ENCODE measurements at regions not wholly inside any gene's neighbourhood (a gene's known extent, or its start where the extent isn't known, plus 50 kb on each side); places are given as distances from the start of the nearest gene placed in this dataset.
"Not testable (repeated sequence)": the region's sequence is repeated elsewhere in the genome, so short reads cannot be mapped to it uniquely, and the experiment has no call there.

DNA sequence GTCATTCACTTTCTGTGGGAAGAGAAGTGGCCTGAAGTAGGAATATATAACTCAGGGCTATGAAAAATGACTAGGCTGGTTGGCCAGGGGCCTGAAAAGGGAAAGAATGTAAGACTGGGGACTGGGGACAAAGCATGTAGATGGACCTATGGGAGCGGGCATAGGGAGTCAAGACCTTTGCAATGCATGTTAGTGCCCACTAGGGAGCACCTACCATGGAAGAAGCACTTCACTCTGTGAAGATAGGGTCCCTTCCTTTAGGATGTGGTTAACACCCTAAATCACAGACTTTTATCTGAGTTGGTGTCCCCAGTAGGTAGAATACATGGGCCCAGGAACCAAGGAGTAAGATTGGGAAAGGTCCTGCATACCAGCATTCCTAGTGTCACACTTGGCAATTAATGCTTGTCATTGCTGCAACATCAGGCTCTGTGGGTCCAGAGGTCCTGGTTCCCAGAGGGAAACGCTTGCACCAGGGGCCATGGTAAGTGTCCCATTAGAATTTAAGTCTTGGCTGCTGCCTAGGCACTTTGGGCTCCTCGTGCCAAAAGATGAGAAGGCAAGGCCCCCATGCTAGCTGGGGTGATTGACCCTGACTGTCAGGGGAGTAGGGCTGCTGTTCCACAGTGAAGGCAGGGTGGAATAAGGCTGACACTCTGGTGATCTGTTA is 79.6 kb downstream of the CRYGS start:
- no peak overlapping the region for H3K4me3 Mint-ChIP-seq
- H3K36me3 Mint-ChIP-seq (ENCODE audit: insufficient read depth): no peaks in the 10 kb centered on the region
- H3K4me1 Mint-ChIP-seq (ENCODE audit: low read depth): no peaks in the 10 kb centered on the region
- ATAC-seq (no peak), DNase-seq (no peak)
- H3K27me3 Mint-ChIP-seq (ENCODE audit: low read depth): no peaks in the 10 kb centered on the region
- H3K9me3 Mint-ChIP-seq: no peaks in the 10 kb centered on the region

DNA sequence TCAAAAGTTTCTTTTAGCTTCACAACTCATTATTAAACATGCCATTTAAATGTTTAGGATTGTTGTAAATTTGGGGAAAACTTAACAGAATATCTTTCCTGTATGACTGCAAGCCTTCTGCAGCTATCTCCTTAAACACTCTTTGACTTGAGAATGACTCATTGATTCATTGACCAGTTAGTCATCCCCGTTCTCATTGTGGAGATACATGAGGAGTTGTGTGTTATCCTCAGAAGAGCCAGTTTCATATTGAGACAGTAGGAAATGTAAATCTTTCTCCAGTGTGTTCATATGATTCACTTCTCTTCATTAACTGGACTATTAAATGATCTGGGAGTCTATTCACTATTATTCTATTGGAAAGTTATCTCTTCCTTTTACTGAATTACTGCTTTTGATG is 83.0 kb downstream of the CRYGS start:
- Mint-ChIP-seq H3K9me3 (no peaks in the 10 kb centered on the region), H3K4me1 (ENCODE audit: low read depth) (no peaks in the 10 kb centered on the region), H3K4me3 (no peak overlapping the region), H3K27me3 (ENCODE audit: low read depth) (no peaks in the 10 kb centered on the region), H3K36me3 (ENCODE audit: insufficient read depth) (no peaks in the 10 kb centered on the region)
- ATAC-seq (peak; percentile 55 to 67), DNase-seq (no peak)

DNA sequence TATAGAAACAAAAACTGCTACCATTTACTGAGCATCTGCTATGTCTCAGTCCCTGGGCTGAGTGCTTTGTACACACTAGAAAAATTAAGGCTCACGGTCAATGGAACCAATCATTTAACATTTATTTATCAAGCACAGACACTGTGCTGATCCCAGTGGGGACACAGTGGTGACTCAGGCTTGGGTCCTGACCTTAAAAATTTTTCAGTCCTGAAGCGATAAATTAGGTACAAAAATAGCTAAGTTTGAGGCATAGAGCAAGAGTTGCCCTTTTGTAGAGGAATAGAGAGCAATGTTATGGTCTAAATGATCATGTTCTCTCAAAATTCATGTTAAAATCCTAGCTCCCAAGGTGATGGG is 85.1 kb downstream of the CRYGS start:
- DNase-seq: no peak
- no peak for ATAC-seq
- H3K27me3 Mint-ChIP-seq (ENCODE audit: low read depth): no peaks in the 10 kb centered on the region
- H3K4me3 Mint-ChIP-seq: no peak overlapping the region
- no peaks in the 10 kb centered on the region for H3K36me3 Mint-ChIP-seq (ENCODE audit: insufficient read depth)
- H3K4me1 Mint-ChIP-seq (ENCODE audit: low read depth): no peaks in the 10 kb centered on the region
- no peaks in the 10 kb centered on the region for H3K9me3 Mint-ChIP-seq

DNA sequence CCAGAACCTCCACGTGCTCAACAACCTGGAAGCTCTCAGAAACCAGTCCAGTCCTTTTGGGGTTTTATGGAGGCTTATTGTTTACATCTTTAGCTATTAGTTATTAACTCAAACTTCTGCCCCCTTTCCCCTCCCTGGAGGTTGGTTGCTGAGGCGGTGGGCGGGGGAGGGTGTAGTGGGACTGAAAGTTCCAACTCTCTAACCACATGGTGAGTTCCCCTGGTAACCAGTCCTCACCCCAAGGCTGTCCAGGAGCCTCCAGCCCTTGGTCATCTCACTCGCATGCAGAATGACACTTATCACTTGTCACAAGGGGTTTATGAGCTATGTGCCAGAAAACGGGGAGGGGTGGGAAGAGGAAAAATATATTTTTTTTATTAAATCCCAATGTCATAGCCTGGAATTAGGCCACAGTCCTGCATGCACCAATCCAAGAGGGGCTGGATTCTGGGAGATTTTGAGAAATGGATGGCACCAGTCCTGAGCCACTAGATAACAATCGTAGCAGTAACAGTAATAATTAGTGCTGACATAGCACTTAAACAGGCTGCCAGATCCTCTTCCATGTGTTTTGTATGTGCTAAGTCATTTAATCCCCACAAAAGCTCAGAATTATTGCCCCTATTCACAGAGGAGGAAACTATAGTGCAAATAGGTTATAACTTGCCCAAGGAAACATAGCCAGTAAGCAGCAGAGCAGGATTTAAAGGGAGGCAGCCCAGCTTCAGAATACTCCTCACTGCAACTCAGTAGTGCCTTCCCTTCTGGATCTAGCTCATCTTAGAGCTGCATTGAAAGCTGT is 85.7 kb downstream of the CRYGS start:
- Mint-ChIP-seq H3K4me1 (ENCODE audit: low read depth) (no peaks in the 10 kb centered on the region), H3K27me3 (ENCODE audit: low read depth) (no peaks in the 10 kb centered on the region), H3K4me3 (no peak overlapping the region), H3K9me3 (no peaks in the 10 kb centered on the region), H3K36me3 (ENCODE audit: insufficient read depth) (no peaks in the 10 kb centered on the region)
- ATAC-seq (no peak), DNase-seq (no peak)

DNA sequence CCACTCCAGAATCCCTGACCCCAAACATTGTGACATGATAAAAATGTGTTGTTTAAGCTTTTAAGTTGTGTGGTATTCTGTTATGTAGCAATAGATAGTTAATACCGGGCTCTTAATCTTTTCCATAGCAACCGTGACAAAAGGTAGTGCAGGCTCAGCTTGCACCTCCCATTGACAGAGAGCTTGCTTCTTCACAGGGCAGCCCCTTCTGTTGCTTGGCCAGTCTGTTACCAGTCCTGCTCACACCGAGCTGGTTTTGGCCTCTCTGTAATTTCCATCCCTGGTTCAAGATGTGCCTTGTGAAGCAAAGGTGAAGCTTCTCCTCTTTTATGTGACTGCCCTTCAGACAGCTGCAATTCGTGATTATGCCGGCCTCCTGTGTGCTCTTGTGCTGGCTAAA is 86.9 kb downstream of the CRYGS start:
- ATAC-seq (no peak), DNase-seq (no peak)
- no peaks in the 10 kb centered on the region for H3K27me3 Mint-ChIP-seq (ENCODE audit: low read depth)
- no peaks in the 10 kb centered on the region for H3K4me1 Mint-ChIP-seq (ENCODE audit: low read depth)
- no peaks in the 10 kb centered on the region for H3K36me3 Mint-ChIP-seq (ENCODE audit: insufficient read depth)
- no peak overlapping the region for H3K4me3 Mint-ChIP-seq
- H3K9me3 Mint-ChIP-seq: no peaks in the 10 kb centered on the region

DNA sequence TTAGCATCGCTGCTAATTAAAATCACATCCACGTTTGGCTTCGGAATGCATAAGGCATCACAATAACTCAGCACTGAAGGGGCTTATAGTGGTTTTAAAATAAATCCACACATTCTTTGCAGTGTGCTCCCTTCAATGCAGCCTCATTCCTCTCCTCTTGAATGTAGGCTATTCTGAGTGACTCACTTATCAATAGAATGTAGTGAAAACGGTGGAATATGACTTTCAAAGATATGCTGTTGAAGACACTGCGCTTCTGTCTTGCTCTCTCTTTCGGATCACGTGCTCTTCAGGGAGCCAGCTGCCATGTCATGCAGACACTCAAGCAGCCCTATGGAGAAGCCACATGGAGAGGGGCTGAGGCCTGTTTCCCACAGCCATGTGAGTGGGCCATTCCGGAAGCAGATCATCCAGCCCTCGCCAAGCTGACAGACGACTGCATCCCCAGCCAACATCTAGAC is 87.4 kb downstream of the CRYGS start:
- Mint-ChIP-seq H3K4me3 (no peak overlapping the region), H3K36me3 (ENCODE audit: insufficient read depth) (no peaks in the 10 kb centered on the region), H3K9me3 (no peaks in the 10 kb centered on the region), H3K4me1 (ENCODE audit: low read depth) (no peaks in the 10 kb centered on the region), H3K27me3 (ENCODE audit: low read depth) (no peaks in the 10 kb centered on the region)
- ATAC-seq: no peak
- no peak for DNase-seq

DNA sequence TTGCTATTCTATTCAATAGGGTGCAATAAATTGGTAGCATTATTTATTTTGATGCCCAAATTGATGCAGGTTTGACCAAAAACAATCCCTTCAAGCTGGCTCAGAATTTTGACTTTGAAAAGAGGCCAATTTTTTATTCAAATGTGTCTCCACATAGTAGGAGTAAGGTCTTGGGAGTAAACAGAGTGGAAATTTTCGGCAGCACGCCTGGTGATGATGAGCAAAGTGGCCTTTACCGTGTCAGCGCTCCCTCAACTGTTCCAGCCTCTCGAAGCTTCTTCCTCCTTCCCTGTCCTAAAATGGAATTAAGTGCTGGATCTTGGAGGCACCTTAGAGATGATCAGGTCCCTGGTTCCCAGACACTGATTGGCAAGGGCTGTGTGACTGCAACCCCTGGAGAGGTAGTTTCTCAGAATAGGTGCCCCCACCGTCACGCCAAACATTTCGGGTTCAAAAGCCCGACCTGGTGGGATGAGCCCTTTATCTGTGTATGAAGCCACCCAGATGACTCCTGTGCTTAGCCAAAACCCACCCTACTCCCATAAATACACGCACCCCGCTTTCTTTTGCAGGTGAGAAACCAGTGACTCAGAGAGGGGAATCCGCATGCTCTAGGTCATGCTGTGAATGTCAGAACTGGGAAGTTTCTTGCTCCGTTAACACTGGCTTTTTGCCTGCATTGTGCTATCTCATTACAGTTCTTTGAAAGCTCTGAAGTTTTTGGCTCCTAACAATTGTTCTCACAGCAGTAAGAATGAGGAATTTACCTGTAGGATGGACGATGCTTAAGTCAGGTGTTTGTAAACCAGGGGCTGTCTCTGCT is 89.1 kb downstream of the CRYGS start:
- Mint-ChIP-seq H3K36me3 (ENCODE audit: insufficient read depth) (no peaks in the 10 kb centered on the region), H3K27me3 (ENCODE audit: low read depth) (no peaks in the 10 kb centered on the region)

DNA sequence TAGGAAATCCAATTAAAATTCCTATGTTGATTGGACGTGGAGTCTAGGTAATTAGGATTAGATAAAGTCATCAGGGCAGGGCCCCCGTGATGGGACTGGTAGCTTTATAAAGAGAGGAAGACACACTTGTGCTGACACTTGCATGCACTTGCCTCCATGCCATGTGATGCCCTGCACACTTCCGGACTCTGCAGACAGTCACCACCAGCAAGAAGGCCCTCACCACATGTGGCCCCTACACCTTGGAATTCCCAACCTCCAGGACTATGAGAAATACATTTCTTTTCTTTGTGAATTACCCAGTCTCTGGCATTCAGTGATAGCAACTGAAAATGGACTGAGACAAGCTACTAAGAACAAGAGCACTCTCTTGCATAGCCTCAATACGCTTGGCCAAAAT is 90.6 kb downstream of the CRYGS start:
- Mint-ChIP-seq H3K27me3 (ENCODE audit: low read depth) (no peaks in the 10 kb centered on the region), H3K36me3 (ENCODE audit: insufficient read depth) (no peaks in the 10 kb centered on the region), H3K4me1 (ENCODE audit: low read depth) (no peaks in the 10 kb centered on the region), H3K4me3 (no peak overlapping the region), H3K9me3 (no peaks in the 10 kb centered on the region)
- no peak for ATAC-seq
- DNase-seq: no peak

More for the DNA sequence above, 89.1 kb downstream of the CRYGS start:
- ATAC-seq (no peak), DNase-seq (no peak)
- Mint-ChIP-seq H3K4me3 (no peak overlapping the region), H3K4me1 (ENCODE audit: low read depth) (no peaks in the 10 kb centered on the region), H3K9me3 (no peaks in the 10 kb centered on the region)

DNA sequence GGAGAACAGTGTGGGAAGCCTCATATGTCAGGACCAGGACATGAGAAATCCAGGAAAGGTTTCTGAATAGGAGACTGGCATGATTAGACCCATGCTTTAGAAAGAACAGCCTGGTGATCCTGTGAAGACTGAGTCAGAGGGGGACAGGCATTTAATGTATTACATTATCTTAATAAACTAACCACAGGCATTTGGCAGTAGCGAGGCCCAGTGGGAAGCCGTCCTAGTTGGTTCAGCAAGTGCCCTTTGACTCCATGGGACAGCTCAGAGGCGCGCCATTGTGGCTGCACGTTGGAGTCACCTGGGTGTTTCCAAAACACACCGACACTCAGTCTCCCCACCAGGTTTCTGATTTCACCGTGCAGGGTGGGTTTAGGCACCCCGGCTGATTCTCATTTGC is 90.5 kb upstream of the DGKG start:
- Mint-ChIP-seq H3K36me3 (ENCODE audit: insufficient read depth) (no peaks in the 10 kb centered on the region), H3K27me3 (ENCODE audit: low read depth) (no peaks in the 10 kb centered on the region), H3K4me3 (no peak overlapping the region), H3K9me3 (no peaks in the 10 kb centered on the region), H3K4me1 (ENCODE audit: low read depth) (no peaks in the 10 kb centered on the region)
- no peak for ATAC-seq
- DNase-seq: no peak

DNA sequence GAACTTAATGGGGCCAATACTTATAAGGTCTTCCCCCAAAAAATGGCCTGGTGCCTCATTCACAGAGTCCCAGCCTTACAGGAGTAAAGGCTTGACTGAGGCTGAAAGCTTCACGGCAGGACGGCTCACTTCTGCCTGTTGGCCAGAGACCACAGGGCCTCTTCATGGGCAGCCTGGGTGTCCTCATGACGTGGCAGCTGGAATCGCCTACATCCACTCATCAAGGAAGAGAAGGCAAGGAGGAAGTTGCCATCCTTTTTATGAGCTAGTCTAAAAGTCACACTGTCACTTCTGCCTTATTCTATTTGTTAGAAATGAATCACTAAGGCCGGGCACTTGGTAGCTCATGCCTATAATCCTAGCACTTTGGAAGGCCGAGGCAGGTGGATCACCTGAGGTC is 89.3 kb upstream of the DGKG start:
- H3K4me3 Mint-ChIP-seq: no peak overlapping the region
- no peak for DNase-seq

DNA sequence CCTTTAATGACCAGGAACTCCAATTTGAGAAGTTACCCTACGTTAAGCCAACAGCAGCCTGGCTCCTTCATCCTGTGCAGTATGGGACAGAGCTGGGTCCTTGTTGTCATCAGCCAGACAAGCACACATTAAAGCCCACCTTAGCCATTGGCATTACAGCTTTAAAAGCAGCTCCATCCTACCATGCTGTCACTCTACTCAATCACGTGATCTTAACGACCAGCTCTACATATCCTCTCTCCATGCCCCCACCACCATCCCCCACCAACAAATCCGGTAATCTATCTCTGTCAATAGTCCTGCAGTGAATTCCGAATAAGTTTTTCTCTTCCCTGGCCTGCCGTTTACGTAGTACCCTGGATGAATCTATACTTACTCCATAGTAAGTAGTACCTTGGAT is 82.9 kb upstream of the DGKG start:
- no peak for DNase-seq
- Mint-ChIP-seq H3K36me3 (ENCODE audit: insufficient read depth) (no peaks in the 10 kb centered on the region), H3K4me3 (no peak overlapping the region), H3K27me3 (ENCODE audit: low read depth) (no peaks in the 10 kb centered on the region), H3K9me3 (no peaks in the 10 kb centered on the region), H3K4me1 (ENCODE audit: low read depth) (no peaks in the 10 kb centered on the region)
- ATAC-seq: no peak

More for the DNA sequence above, 89.3 kb upstream of the DGKG start:
- no peak for ATAC-seq
- H3K4me1 Mint-ChIP-seq (ENCODE audit: low read depth): no peaks in the 10 kb centered on the region
- H3K36me3 Mint-ChIP-seq (ENCODE audit: insufficient read depth): no peaks in the 10 kb centered on the region
- no peaks in the 10 kb centered on the region for H3K9me3 Mint-ChIP-seq
- no peaks in the 10 kb centered on the region for H3K27me3 Mint-ChIP-seq (ENCODE audit: low read depth)

DNA sequence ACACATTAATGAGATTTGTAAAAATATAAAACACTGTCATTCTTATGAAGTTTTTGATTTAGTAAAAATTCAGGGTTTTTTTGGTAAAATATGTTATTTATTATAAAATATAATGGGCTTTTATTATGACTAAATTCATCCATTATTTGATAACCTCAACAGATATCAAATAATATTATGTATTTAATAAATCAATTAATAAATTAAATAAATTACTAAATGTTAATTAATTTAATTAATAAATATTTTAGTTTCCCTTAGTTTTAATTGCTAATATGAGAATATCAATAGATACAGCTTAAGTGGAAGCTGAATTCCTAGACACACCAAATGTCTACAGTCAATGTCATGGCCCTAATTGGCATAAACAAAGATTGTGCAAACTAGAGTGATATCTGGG is 82.3 kb upstream of the DGKG start:
- no peak for ATAC-seq
- no peaks in the 10 kb centered on the region for H3K9me3 Mint-ChIP-seq
- H3K4me3 Mint-ChIP-seq: no peak overlapping the region
- no peaks in the 10 kb centered on the region for H3K4me1 Mint-ChIP-seq (ENCODE audit: low read depth)
- no peaks in the 10 kb centered on the region for H3K36me3 Mint-ChIP-seq (ENCODE audit: insufficient read depth)
- DNase-seq: no peak
- no peaks in the 10 kb centered on the region for H3K27me3 Mint-ChIP-seq (ENCODE audit: low read depth)

DNA sequence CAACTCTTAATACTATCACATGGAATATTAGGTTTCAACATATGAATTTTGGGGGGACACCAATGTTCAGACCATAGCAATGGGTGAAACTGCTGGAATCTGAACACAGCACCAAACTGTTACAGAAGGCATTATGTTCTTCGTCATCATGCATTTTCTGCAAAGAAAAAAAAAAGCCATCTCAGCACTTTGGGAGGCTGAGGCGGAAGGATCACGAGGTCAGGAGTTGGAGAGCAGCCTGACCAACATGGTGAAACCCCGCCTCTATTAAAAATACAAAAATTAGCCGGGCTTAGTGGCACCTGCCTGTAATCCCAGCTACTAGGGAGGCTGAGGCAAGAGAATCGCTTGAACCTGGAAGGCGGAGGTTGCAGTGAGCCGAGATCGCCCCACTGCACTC is 80.9 kb upstream of the DGKG start:
- H3K4me1 Mint-ChIP-seq (ENCODE audit: low read depth); DNase-seq; ATAC-seq; H3K4me3 Mint-ChIP-seq; H3K9me3 Mint-ChIP-seq; H3K27me3 Mint-ChIP-seq (ENCODE audit: low read depth); H3K36me3 Mint-ChIP-seq (ENCODE audit: insufficient read depth): not testable (repeated sequence)

DNA sequence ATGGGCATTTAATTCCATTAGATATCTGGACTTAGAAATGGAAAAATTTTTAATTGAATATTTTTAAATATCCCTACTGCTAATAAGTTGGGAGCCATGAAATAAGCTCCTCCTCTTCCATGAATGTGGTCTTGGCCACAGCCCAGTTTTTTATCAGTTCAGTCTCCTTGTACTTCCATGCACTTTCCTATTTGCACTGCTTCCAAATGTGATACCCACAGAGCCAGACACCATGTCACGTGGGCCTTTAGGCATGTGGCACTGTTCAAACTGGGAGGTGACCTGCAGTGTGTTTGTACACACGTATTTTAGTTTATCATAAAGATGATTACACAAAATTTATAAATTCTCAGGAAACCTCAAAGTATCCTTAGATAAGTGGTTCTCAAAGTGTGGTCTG is 80.1 kb upstream of the DGKG start:
- Mint-ChIP-seq H3K4me1 (ENCODE audit: low read depth) (no peaks in the 10 kb centered on the region), H3K9me3 (no peaks in the 10 kb centered on the region), H3K36me3 (ENCODE audit: insufficient read depth) (no peaks in the 10 kb centered on the region), H3K4me3 (no peak overlapping the region), H3K27me3 (ENCODE audit: low read depth) (no peaks in the 10 kb centered on the region)
- no peak for DNase-seq
- ATAC-seq: no peak

DNA sequence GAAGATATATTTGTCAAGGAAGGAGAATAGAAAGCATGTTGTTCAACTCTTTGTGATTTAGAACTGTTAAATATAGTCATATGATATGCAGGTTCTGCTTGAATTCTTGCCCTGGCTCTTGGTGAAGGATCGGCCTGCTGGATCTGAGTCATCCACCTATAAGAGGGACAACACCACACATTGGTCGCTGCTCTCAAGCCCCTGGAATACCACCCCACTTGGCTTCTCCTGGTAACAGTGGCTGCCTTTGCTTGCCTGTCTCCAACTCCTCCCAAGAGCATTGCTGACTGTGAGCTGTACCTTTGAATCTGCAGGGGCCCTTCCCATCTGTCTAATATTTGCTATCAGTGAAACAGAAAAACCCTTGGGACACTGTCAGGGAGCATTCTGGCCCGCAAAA is 78.9 kb upstream of the DGKG start:
- Mint-ChIP-seq H3K36me3 (ENCODE audit: insufficient read depth) (no peaks in the 10 kb centered on the region), H3K4me1 (ENCODE audit: low read depth) (no peaks in the 10 kb centered on the region), H3K4me3 (no peak overlapping the region), H3K9me3 (no peaks in the 10 kb centered on the region), H3K27me3 (ENCODE audit: low read depth) (no peaks in the 10 kb centered on the region)
- DNase-seq (no peak), ATAC-seq (no peak)

All from activated T-cell treated with anti-CD3 and anti-CD28 coated beads, Interleukin-2, amount 50 U/mL, for 4 hours (primary cell).